B cell (primary cell): ENCODE measurements at regions not wholly inside any gene's neighbourhood (a gene's known extent, or its start where the extent isn't known, plus 50 kb on each side); places are given as distances from the start of the nearest gene placed in this dataset.
"Not testable (repeated sequence)": the region's sequence is repeated elsewhere in the genome, so short reads cannot be mapped to it uniquely, and the experiment has no call there.

Source experiments
- ATAC-seq: fragments of 200-7000 bp; cut with Tn5 transposase; one replicate; pipeline ENCODE4 v1.10.0; 2021; ENCODE audit warnings: low read depth, mild to moderate bottlenecking, moderate number of reproducible peaks, moderate library complexity
- CTCF ChIA-PET: fragments of 350-600 bp; sonication (Branson Sonifier 250); formaldehyde crosslinking; loops from one replicate; lab custom pipeline; 2021; ENCODE audit warnings: antibody characterized with exemption, inconsistent platforms; lab: Charles Lee
- POLR2A ChIA-PET: fragments of 350-600 bp; sonication (Branson Sonifier 250); formaldehyde crosslinking; loops from one replicate; lab custom pipeline; 2021; ENCODE audit warnings: antibody characterized with exemption; lab: Charles Lee
- DNase-seq: peaks from one replicate; pipeline ENCODE4 v3.0.0; 2013
- H2AFZ ChIP-seq: 2 replicates; pipeline ENCODE4 v1.6.1; 2012; ENCODE audit warnings: mild to moderate bottlenecking, low read depth, low read length; ENCODE audit not compliant: insufficient read depth, poor library complexity, severe bottlenecking
- H3K27ac ChIP-seq, 2 donors: 1 replicate in 1 of 2; 2 replicates in 1 of 2; pipeline ENCODE4 v1.5.1; 2012 to 2013; ENCODE audit warnings: low read length in 2 of 2, mild to moderate bottlenecking in 2 of 2, moderate library complexity in 1 of 2
- H3K27me3 ChIP-seq, 4 experiments: fragments of 200-600 bp in 1 of 4; sonication (generic) in 1 of 4; replicated peaks in 1 of 4; 1 replicate in 2 of 4; 2 replicates in 2 of 4; pipeline versions ENCODE4 v1.6.1 to v1.7.0; 2013 to 2016; ENCODE audit warnings: low read length in 3 of 4, mild to moderate bottlenecking in 2 of 4, mixed read lengths in 1 of 4, moderate library complexity in 1 of 4; ENCODE audit not compliant: insufficient read depth in 4 of 4, control insufficient read depth in 3 of 4; ENCODE audit errors: control extremely low read depth in 1 of 4
- H3K36me3 ChIP-seq, 2 experiments: replicated peaks in 1 of 2; 1 replicate in 1 of 2; 2 replicates in 1 of 2; pipeline versions ENCODE4 v1.6.1 to v1.7.1; 2013; ENCODE audit warnings: low read length in 1 of 2; ENCODE audit not compliant: insufficient read depth in 2 of 2, control insufficient read depth in 1 of 2; ENCODE audit errors: control extremely low read depth in 1 of 2, extremely low read depth in 1 of 2
- H3K4me1 ChIP-seq, 2 donors: fragments of 200-600 bp in 1 of 2; sonication (generic) in 1 of 2; 1 replicate in 1 of 2; 2 replicates in 1 of 2; pipeline versions ENCODE4 v1.5.1 to v1.6.1; 2013 to 2017; ENCODE audit warnings: low read length in 2 of 2; ENCODE audit not compliant: control insufficient read depth in 2 of 2, insufficient read depth in 2 of 2
- H3K4me2 ChIP-seq: replicated peaks from 2 replicates; pipeline ENCODE3; 2012; ENCODE audit warnings: mild to moderate bottlenecking, low read depth, low read length; ENCODE audit not compliant: poor library complexity, severe bottlenecking
- H3K4me3 ChIP-seq, 5 experiments: fragments of 200-600 bp in 1 of 5; sonication (generic) in 1 of 5; 1 replicate in 3 of 5; 2 replicates in 2 of 5; pipeline versions ENCODE4 v1.5.1 to v1.7.0; 2011 to 2016; ENCODE audit warnings: low read length in 4 of 5, mild to moderate bottlenecking in 4 of 5, low read depth in 2 of 5, control low read depth in 1 of 5, moderate library complexity in 1 of 5; ENCODE audit not compliant: insufficient read depth in 1 of 5; ENCODE audit errors: control extremely low read depth in 1 of 5, extremely low read depth in 1 of 5
- H3K79me2 ChIP-seq: fragments of 200-600 bp; sonication (generic); one replicate; pipeline ENCODE4 v1.6.0; 2016; ENCODE audit warnings: low read length; ENCODE audit not compliant: control insufficient read depth, insufficient read depth
- H3K9ac ChIP-seq: fragments of 200-600 bp; sonication (generic); 2 replicates; pipeline ENCODE4 v1.6.1; 2017; ENCODE audit warnings: mild to moderate bottlenecking, low read length, moderate library complexity
- H3K9me3 ChIP-seq, 3 donors: one replicate each; pipeline versions ENCODE4 v1.6.1 to v1.7.1; 2013; ENCODE audit warnings: low read length in 2 of 3; ENCODE audit not compliant: control insufficient read depth in 2 of 3, insufficient read depth in 1 of 3; ENCODE audit errors: control extremely low read depth in 1 of 3
- H4K20me1 ChIP-seq: 2 replicates; pipeline ENCODE4 v1.6.0; 2012; ENCODE audit warnings: mild to moderate bottlenecking, low read length; ENCODE audit not compliant: insufficient read depth, control insufficient read depth, poor library complexity, severe bottlenecking
- H3K27ac Mint-ChIP-seq: one replicate; pipeline ENCODE4 v1.8.0; 2021; ENCODE audit warnings: mixed read lengths
- H3K27me3 Mint-ChIP-seq: one replicate; pipeline ENCODE4 v1.8.0; 2021; ENCODE audit warnings: mixed read lengths
- H3K4me1 Mint-ChIP-seq: one replicate; pipeline ENCODE4 v1.8.0; 2021; ENCODE audit warnings: mixed read lengths
- H3K4me3 Mint-ChIP-seq: one replicate; pipeline ENCODE4 v1.8.0; 2021; ENCODE audit warnings: mixed read lengths
- H3K9me3 Mint-ChIP-seq: one replicate; pipeline ENCODE4 v1.8.0; 2022; ENCODE audit warnings: mixed read lengths; ENCODE audit not compliant: insufficient read depth
- CTCF ChIP-seq: fragments of 200-600 bp; IDR thresholded peaks from one replicate; pipeline ENCODE4 v1.8.0; 2022; ENCODE audit warnings: antibody characterized with exemption, mild to moderate bottlenecking
- EZH2 ChIP-seq: IDR thresholded peaks from 2 replicates; pipeline ENCODE4 v1.6.1; 2012; ENCODE audit warnings: borderline replicate concordance, low read depth, mild to moderate bottlenecking, moderate library complexity, low read length; ENCODE audit not compliant: insufficient read depth, poor library complexity, severe bottlenecking
- WGBS: methylation state at CpG from one replicate; pipeline ENCODE4 v1.1.5; 2013; ENCODE audit warnings: missing lambda C conversion rate; ENCODE audit not compliant: insufficient coverage; 5-methylcytosine and 5-hydroxymethylcytosine counted together
- intact Hi-C: fragments of 100-400 bp; cut with micrococcal nuclease; formaldehyde crosslinking; loops from one replicate; pipeline ENCODE4 v1.10.0; 2022

- H3K27me3 Mint-ChIP-seq, POLR2A ChIA-PET, DNase-seq, H3K27ac ChIP-seq, ATAC-seq, intact Hi-C loops, H3K27me3 ChIP-seq, H3K9me3 Mint-ChIP-seq, H4K20me1 ChIP-seq, H3K79me2 ChIP-seq, H3K9ac ChIP-seq, H3K27ac Mint-ChIP-seq, H3K4me1 ChIP-seq, H3K4me3 Mint-ChIP-seq, H3K36me3 ChIP-seq, H3K4me2 ChIP-seq, H3K4me1 Mint-ChIP-seq, CTCF ChIA-PET, H3K9me3 ChIP-seq, H2AFZ ChIP-seq, H3K4me3 ChIP-seq: not testable (repeated sequence)
- no CpG with 5 or more reads among the region's 5 CpGs for WGBS
These were observed 130.9 kb upstream of the MAMLD1 start for GRCh38 chrX:150232222-150232621.

- ATAC-seq: no peak
- no peaks in the 10 kb centered on the region for H3K9me3 Mint-ChIP-seq
- Histone ChIP-seq H4K20me1 (no peaks in the 10 kb centered on the region), H3K79me2 (no peaks in the 10 kb centered on the region), H3K27me3 (no peaks in the 10 kb centered on the region), H3K9ac (no peak overlapping the region), H3K4me2 (no peak overlapping the region), H3K36me3 (no peaks in the 10 kb centered on the region), H3K27ac (no peak overlapping the region), H2AFZ (no peak overlapping the region), H3K4me1 (no peaks in the 10 kb centered on the region), H3K4me3 (no peak overlapping the region), H3K9me3 (no peaks in the 10 kb centered on the region)
- no peak overlapping the region for H3K4me3 Mint-ChIP-seq
- ChIA-PET POLR2A (no interaction called here), CTCF (no interaction called here)
- DNase-seq: no peak
- intact Hi-C loops: no loop called here
- H3K4me1 Mint-ChIP-seq: no peaks in the 10 kb centered on the region
- no peaks in the 10 kb centered on the region for H3K27me3 Mint-ChIP-seq
- TF ChIP-seq CTCF (no peak), EZH2 (no peak)
- 60% methylated on average over 1 of the region's 3 CpGs for WGBS
- no peak overlapping the region for H3K27ac Mint-ChIP-seq
These were observed 129.0 kb upstream of the MAMLD1 start for GRCh38 chrX:150234126-150234525.
